ENCODE measurements at regions not wholly inside any gene's neighbourhood (a gene's known extent, or its start where the extent isn't known, plus 50 kb on each side); places are given as distances from the start of the nearest gene placed in this dataset.
A peak's percentile ranks its signal among the peaks of the same experiment; 100 is the strongest.

GRCh38 chr12:98351784-98352183, 163.6 kb upstream of the TMPO start:
- Histone ChIP-seq H3K4me2 (replicated peaks; ENCODE audit: extremely low read depth, low read length, poor library complexity, severe bottlenecking) (no peak overlapping the region), H3K27me3 (ENCODE audit: control insufficient read depth in 2 of 2, insufficient read depth in 2 of 2, low read length in 2 of 2) (no peaks in the 10 kb centered on the region), H3K9me3 (replicated peaks in 1 of 2; ENCODE audit: control insufficient read depth in 1 of 2, insufficient read depth in 1 of 2, low read length in 2 of 2) (no peaks in the 10 kb centered on the region), H4K20me1 (ENCODE audit: insufficient read depth, low read length) (no peaks in the 10 kb centered on the region), H3K27ac (ENCODE audit: low read depth in 1 of 2, low read length in 2 of 2) (no peak overlapping the region), H3K4me1 (ENCODE audit: control insufficient read depth in 1 of 2, insufficient read depth in 2 of 2, low read length in 2 of 2) (no peaks in the 10 kb centered on the region), H3K4me3 (replicated peaks in 1 of 3; ENCODE audit: low read depth in 2 of 3, low read length in 3 of 3) (no peak overlapping the region), H3K79me2 (ENCODE audit: insufficient read depth, low read length) (no peaks in the 10 kb centered on the region), H3K36me3 (replicated peaks in 1 of 2; ENCODE audit: control insufficient read depth in 1 of 2, insufficient read depth in 2 of 2, low read length in 2 of 2) (no peaks in the 10 kb centered on the region), H2AFZ (ENCODE audit: insufficient read depth, low read depth, low read length, poor library complexity, severe bottlenecking) (no peak overlapping the region), H3K9ac (ENCODE audit: insufficient read depth, low read length, poor library complexity, severe bottlenecking) (no peak overlapping the region)
- H3K9me3 Mint-ChIP-seq, result peaks cover 0 to 2% (median 0%) of the 10 kb centered on the region in 7 donors
- no peaks in the 10 kb centered on the region for H3K36me3 Mint-ChIP-seq
- H3K4me3 Mint-ChIP-seq, result no peak overlapping the region
- no peak overlapping the region for H3K27ac Mint-ChIP-seq
- DNase-seq, result no peak
- intact Hi-C loops (cut with micrococcal nuclease), result no loop called here
- WGBS (ENCODE audit: insufficient coverage), result no CpG with 5 or more reads among the region's 3 CpGs
- no peak for TF ChIP-seq CTCF (IDR thresholded peaks at IDR 0.05)
- peaks cover 0 to 7% (median 1%) of the 10 kb centered on the region in 3 donors for H3K27me3 Mint-ChIP-seq (ENCODE audit: low read depth in 3 of 3)
- H3K4me1 Mint-ChIP-seq, result no peaks in the 10 kb centered on the region

GRCh38 chr12:98352218-98352811, 163.1 kb upstream of the TMPO start:
- H3K4me2 ChIP-seq (replicated peaks; ENCODE audit: extremely low read depth, low read length, poor library complexity, severe bottlenecking), result no peak overlapping the region
- H3K79me2 ChIP-seq (ENCODE audit: insufficient read depth, low read length), result no peaks in the 10 kb centered on the region
- no peaks in the 10 kb centered on the region for H3K36me3 ChIP-seq (replicated peaks in 1 of 2; ENCODE audit: control insufficient read depth in 1 of 2, insufficient read depth in 2 of 2, low read length in 2 of 2)
- no peaks in the 10 kb centered on the region for H3K4me1 ChIP-seq (ENCODE audit: control insufficient read depth in 1 of 2, insufficient read depth in 2 of 2, low read length in 2 of 2)
- H3K4me3 Mint-ChIP-seq, result no peak overlapping the region
- no peak overlapping the region for H2AFZ ChIP-seq (ENCODE audit: insufficient read depth, low read depth, low read length, poor library complexity, severe bottlenecking)
- DNase-seq, result peak in 1 of 3 donors; percentile 22
- peaks cover 0 to 2% (median 0%) of the 10 kb centered on the region in 7 donors for H3K9me3 Mint-ChIP-seq
- H3K27ac ChIP-seq (ENCODE audit: low read depth in 1 of 2, low read length in 2 of 2), result no peak overlapping the region
- H3K36me3 Mint-ChIP-seq, result no peaks in the 10 kb centered on the region
- no peak overlapping the region for H3K27ac Mint-ChIP-seq
- intact Hi-C loops (cut with micrococcal nuclease), result no loop called here
- TF ChIP-seq CTCF (IDR thresholded peaks at IDR 0.05), result no peak
- H3K27me3 Mint-ChIP-seq (ENCODE audit: low read depth in 3 of 3), result peaks cover 0 to 7% (median 1%) of the 10 kb centered on the region in 3 donors
- H4K20me1 ChIP-seq (ENCODE audit: insufficient read depth, low read length), result no peaks in the 10 kb centered on the region
- H3K9ac ChIP-seq (ENCODE audit: insufficient read depth, low read length, poor library complexity, severe bottlenecking), result no peak overlapping the region
- no peaks in the 10 kb centered on the region for H3K27me3 ChIP-seq (ENCODE audit: control insufficient read depth in 2 of 2, insufficient read depth in 2 of 2, low read length in 2 of 2)
- H3K9me3 ChIP-seq (replicated peaks in 1 of 2; ENCODE audit: control insufficient read depth in 1 of 2, insufficient read depth in 1 of 2, low read length in 2 of 2), result no peaks in the 10 kb centered on the region
- H3K4me1 Mint-ChIP-seq, result no peaks in the 10 kb centered on the region
- no peak overlapping the region for H3K4me3 ChIP-seq (replicated peaks in 1 of 3; ENCODE audit: low read depth in 2 of 3, low read length in 3 of 3)
- 82% methylated on average over 1 of the region's 4 CpGs for WGBS (ENCODE audit: insufficient coverage)
